HG02852 (cell line): ENCODE measurements at regions not wholly inside any gene's neighbourhood (a gene's known extent, or its start where the extent isn't known, plus 50 kb on each side); places are given as distances from the start of the nearest gene placed in this dataset.

Source experiments
- ATAC-seq: cut with Tn5 transposase; IDR thresholded peaks from one replicate; pipeline ENCODE4 v1.9.1; 2021; ENCODE audit warnings: mild to moderate bottlenecking, moderate library complexity; ENCODE audit not compliant: unreplicated experiment

DNA sequence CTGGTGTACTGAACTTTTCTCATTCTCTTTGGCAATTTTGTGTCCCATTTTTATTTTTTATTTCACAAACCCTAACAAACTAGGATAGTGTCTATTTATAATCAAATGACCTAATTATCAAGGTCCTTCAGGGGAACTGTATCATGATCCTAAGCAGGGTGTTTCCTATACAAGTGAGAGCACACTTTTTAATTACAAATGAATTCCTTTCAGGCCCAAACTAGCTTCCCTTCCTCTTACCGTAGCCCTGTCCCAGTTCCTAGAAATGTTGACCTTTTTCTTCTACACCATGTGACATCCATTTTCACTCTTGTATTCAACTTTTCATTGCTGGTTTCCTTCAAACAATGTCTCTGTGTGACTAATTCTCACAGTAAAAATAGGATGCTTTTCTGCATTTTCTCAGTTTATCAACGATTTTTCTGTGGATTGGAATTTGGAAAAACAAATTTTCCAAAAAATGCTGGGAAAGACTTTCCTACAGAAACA, 411.4 kb downstream of the CCDC91 start:
- no peak for ATAC-seq

DNA sequence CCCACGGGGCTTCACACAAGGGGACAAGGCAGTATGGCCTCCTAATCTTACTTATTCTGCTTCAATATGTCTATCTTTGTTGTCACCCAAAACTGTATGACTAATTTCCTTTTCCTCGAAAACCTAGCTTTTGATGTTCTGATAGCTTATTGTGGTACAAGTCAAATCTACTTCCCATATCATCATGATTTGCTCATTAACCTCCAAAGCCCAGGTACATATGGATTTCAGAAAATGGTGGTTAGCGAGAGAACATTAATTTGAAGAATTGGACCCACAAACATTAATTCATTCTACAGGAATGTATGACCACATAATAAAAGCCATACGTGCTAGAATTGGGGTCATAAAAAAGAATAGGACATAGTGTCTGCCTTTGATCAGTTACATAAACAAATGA, 412.5 kb downstream of the CCDC91 start:
- ATAC-seq: no peak

DNA sequence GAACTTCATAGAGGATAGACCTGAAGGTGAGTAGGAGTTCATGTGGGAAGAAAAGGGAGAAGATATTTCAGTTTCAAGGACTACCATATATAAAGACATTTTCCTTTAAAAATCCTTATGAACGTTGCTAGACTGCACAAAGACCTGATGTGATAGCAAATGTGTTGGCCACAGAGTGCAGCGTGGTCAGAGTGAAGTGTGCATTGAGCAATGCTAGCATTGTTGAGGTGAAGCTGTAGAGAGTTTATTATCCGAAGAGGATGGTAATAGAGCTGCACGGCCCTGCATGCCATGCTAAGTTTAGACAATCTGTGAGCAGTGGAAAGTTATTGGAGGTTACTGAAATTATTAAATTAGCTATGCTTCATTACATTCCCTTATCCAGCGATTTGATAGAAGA, 413.0 kb downstream of the CCDC91 start:
- ATAC-seq: no peak

DNA sequence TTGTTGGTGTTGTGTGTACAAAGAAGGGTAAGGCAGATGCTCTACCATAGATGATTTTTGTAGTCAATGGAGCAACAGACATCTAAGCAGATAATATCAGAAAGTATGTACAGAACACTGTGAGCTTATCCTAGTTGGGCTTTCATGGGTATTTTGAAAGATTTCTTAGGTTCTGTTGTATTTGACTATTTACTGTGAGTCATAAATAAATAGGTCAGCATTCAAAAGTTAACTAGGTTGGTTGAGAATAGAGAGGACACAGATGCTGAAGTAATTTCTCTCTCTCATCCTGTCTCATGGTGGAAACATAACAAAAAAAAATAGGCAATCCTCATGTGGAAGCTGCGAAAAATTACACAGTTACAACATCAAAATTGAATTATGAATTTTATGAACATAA, 413.5 kb downstream of the CCDC91 start:
- ATAC-seq: no peak

DNA sequence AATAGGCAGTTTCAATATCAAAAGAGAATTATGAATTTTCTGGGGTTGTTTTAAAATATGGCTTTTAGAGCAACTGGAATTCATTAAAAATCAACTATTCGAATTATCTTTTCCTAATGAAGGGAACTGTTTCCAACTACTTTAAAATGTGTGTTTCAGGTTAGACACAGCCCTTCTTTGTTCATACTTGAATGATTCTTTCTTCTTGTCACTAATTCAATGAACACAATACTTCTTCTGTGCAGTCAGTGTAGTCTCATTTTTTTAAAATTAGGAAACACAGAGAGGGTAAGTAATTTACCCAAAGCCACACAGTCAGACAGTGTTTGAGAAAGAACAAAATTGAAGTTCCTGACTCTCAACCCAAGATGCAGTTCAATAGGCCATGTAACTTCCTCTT, 414.0 kb downstream of the CCDC91 start:
- ATAC-seq: no peak

DNA sequence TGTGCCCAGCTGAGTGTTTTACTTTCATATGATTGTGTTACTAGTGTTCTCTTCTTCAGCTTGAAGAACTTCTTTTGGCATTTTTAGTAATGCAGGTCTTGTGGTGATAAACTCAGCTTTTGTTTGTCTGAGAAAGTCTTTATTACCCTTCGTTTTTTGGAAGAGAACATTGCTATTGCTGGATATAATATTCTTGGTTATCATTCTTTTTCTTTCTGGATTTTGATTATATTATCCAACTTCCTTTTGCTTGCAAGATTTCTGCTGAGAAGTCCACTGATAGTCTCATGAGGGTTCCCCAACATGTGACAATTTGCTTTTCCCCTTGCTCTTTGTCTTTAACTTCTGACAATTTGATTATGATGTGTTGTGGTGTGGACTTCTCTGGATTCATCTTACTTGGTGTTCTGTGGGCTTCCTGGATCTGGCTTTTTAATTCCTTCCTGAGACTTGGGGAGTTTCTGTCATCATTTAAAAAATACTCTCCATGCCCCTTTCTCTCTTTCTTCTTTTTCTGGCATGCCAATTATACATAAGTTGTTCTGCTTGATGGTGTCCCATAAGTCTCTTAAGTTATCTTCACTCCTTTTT, 416.8 kb downstream of the CCDC91 start:
- ATAC-seq: no peak

DNA sequence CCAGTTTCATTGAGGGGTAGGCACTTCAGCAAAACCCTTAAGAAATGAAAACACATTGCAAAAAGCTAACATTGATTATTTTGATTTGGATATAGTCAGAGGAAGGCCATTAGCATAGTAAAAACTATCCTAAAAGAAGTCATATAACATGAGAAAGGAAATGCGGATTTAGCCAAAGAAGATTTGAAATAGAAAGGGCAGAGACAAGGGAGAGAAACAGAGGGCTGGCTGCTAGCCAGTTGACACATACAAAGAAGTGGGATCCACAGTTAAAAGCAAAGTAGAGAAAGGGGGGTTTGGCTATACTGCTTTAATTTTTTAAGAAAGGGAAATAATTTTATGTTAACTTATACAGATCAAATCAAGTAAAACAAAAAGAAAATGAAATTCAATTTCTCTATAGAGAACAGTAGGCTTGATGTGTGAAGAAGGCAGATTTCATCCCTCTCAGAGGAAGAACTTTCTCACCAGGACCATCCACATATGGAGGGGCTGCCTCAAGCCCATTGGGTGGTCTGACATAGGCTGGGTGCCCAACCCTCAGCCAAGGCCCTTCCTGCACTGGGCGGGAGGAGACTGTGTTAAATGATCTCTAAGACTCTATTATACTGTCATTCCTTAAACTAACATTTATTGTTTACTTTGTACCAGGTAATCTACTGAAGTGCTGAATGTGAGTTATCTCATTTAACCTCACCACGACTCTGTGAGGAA, 420.3 kb downstream of the CCDC91 start:
- ATAC-seq: no peak

DNA sequence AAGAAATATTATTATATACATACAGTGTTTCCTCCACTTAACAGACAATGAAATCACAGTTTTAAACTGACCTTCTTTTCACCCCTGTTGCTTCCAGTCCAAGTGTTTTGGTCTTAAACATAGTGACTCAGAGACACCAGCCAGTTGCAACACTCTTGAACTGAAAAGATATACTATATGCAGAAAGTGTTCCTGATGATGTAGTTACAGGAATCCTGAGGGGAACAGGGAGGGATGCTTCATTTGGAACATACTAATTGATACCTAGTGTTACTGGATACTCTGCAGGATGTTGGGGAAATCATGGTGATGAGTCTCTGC, 420.8 kb downstream of the CCDC91 start:
- no peak for ATAC-seq

DNA sequence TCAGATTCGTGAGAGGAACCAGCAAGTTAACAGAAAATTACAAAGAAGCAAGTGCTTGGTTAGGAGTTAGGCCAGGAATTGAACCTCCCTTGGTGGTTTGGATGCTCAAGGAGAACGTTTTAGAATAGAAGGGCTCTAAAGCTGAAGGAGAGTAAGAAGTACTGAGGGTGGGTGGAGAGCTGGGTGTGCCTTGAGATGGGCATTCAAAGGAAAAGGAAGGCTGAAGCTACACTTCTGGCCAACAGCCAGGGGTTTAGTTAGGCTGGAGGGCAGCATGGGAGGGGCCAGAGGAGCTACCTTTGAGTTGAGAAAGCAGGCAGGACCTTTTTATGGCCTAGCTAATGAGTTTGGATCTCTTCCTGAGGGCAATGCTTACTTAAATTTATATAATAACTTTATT, 421.2 kb downstream of the CCDC91 start:
- no peak for ATAC-seq

DNA sequence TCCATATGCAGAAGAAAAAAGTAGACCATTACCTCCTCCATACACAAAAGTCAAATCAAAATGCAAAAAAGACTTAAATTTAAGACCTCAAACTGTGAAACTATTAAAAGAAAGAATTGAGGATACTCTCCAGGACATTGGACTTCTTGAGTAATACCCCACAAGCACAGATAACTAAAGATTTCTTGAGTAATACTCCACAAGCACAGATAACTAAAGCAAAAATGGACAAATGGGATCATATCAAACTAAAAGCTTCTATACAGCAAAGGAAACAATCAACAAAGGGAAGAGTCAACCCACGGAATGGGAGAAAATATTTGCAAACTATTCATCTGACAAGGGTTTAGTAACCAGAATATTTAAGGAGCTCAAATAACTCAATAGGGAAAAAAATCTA, 427.9 kb downstream of the CCDC91 start:
- no peak for ATAC-seq

DNA sequence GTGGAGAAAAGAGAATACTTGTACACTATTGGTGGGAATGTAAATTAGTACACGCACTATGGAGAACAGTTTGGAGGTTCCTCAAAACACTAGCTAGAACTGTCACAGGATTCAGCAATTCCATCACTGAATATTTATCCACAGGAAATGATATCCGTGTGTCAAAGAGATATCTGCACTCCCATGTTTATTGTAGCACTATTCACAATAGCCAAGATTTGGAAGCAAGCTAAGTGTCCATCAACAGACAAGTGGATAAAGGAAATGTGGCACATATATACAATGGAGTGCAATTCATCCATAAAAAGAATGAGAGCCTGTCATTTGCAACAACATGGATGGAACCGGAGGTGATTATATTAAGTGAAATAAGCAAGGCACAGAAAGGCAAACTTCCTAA, 428.5 kb downstream of the CCDC91 start:
- ATAC-seq: no peak

DNA sequence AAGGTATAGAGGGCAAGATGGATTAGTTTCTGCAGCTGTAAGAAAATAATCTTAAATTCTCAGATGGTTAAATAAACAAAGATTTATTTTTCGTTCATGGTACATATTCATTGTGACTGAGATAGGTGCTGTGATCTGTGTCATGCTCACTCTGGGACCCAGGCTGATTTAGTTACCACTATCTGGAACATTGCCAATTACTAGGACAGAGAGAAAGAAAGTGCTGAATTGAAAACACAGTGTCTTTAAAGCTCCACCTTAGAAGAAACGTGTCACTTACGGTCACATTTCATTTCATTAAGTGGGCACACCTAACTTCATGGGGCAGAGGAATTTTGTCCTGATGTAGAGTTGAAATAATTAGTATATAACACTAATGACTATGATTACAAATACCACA, 430.0 kb downstream of the CCDC91 start:
- no peak for ATAC-seq

DNA sequence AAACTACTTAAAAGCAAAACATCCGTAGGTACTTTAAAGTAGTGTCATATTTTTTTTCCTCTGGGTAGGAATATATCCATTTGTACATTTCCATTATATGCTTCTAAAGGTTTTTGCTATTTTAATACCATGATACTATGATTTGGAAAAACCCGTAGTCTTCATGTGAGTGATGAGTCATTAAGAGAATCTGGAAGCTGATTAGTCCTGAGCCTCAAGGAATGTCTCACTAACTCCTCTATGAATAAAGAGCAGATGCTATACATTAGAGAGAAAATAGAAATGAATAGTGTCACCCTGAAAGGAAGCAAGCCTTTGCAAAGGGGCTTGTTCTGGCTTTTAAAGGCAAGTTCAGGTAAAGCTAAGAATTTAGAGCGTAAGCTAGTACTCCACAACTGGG, 432.1 kb downstream of the CCDC91 start:
- no peak for ATAC-seq

DNA sequence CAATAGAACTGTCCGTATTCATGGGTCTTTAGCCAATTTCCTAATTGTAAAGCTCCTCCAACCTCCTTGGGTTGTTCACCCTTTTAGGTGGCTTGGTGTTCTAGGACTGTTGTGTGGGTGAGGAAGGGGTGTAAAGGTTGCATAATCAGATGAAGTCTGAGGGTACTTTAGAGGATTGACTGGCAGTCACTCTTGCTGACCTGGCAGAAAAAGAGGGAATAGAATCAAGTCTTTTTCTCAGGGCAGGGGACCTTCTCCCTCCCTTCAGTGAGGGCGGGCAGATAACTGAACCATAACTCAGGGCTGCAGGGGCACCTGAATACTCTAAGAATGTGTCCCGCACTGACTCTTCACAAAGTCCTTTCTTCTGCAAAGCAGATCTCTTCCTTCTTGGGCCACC, 436.2 kb downstream of the CCDC91 start:
- ATAC-seq: no peak

DNA sequence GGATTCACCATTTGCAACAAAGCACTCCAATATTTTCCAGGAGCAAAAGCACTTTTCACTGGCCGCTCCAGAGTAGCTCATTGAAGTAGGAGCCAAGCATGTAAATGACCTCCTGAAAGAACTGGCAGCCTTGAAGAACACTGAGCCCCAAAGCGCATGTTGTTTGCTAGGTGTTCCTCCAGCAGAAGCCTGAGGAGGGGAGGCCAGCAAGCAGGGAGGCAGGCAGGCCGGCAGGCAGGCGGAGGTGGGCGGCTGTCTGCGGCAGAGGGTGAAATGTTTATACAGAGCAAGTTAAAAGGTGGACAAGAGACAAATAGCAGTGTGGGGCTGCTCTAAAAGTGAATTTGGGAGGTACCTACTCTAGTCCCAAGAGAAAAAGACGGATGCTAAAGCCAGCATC, 439.4 kb downstream of the CCDC91 start:
- ATAC-seq: no peak

DNA sequence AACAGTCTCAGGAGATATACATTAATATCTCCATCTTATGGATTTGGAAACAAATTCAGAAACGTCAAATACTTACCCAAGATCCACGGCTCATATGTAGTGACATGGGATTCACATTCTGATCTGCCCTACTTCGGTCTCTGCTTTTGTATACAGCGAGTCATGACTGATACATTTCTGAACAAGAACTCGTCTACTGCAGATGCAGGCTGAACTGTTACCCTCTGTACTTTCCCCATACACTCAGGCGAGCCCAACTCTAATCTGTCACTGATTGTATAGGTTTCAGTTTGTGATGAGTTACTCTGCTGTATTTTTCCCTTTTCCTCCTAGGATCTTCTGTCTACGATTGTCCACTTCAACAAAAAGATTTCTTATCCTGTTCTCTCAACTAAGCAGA, 441.6 kb downstream of the CCDC91 start:
- ATAC-seq: no peak

DNA sequence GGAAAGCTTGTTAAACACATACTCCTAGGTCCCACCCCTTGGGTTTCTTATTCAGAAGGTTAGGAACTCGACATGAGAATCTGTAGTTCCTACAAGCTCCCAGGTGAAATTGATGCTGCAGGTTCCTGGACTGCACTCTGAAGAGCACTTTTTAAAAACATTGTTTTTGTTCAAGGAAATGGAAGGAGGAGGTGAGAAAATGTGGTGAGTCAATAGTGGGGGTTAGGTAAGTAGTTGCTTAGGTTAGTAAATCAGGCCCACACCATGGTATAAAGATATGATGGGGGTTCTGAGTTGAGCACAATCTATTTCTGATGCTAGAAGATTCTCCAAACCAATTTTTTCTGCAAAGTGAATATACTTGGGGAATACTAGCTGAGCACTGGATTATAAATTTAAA, 450.3 kb downstream of the CCDC91 start:
- no peak for ATAC-seq

DNA sequence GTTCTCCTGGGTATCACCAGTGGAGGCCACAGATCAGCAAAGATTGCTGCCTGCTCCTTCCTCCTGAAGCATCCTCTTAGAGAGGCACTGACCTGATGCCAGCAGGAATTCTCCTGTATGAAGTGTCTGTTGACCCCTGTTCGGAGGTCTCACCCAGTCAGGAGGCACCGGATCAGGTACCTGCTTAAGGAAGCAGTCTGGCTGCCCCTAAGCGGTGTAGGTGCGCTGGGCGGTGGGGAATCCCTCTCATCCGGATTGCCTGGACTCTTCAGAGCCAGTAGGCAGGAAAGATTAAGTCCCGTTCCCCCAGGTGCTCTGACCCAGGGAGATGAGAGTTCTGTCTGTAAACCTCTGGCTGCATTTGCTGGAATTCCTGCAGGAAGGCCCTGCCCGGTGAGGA, 455.2 kb downstream of the CCDC91 start:
- ATAC-seq: no peak

DNA sequence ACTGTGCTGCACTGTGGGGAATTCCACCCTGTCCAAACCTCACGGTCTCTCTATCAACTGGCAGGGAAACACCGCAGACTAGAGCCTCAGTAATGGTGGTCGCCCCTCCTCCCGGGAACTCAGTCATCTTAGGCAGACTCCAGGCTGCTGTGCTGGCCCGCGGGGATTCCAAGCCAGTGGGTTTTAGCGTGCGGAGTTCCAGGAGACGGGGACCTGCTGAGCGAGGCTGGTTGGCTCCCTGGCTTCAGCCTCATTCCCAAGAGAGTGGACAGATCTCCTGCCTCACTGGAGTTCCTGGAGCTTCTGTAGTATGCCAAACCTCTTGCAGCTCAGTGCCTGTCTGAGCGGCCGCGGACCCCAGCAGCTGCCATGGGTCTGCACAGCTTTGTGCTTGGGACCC, 455.6 kb downstream of the CCDC91 start:
- ATAC-seq: no peak

DNA sequence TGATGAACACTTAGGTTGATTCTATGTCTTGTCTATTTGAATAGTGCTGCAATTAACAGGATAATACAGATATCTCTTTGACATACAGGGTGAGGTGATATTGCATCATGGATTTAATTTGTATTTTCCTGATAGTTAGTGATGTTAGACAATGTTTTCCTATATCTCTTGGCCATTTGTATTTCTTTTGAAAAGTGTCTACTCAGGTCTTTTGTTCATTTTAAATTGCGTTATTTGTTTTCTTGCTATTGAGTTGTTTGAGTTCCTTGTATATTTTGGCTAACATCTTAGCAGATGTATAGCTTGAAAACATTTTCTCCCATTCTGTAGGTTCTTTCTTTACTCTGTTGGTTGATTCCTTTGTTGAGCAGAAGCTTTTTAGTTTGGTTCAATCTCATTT, 460.6 kb downstream of the CCDC91 start:
- ATAC-seq: no peak

DNA sequence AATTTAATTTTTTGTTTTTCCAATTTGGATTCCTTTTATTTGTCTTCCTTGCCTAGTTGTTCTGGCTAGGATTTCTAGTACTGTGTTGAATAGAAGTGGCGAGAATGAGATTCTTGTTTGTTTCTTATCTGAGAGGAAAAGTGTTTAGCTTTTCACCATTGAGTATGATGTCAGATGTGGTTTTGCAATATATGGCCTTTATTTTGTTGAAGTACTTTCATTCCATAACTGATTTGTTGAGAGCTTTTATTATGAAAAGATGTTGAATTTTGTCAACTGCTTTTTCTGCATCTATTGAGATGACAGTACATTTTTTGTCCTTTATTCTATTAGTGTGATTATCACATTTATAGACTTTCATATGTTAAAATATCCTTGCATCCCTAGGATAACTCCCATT, 462.0 kb downstream of the CCDC91 start:
- ATAC-seq: no peak

DNA sequence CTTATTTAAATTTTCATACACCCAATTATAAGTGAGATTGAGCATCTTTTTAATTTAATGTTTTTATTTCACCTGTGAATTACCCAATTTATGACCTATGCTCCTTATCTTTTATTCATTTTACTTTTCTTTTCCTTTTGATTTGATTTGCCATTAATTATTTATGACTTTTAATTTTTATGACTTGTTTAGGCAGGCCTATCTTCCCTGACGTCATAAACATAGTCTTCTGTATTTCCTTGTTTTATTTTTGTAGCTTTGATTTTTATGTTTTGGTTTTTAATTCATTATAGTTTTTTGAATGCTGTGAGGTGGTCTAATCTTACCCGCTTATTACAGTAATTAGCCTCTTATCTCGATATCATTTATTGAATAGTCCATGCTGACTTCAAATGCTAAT, 467.1 kb upstream of the FAR2 start:
- ATAC-seq: no peak

DNA sequence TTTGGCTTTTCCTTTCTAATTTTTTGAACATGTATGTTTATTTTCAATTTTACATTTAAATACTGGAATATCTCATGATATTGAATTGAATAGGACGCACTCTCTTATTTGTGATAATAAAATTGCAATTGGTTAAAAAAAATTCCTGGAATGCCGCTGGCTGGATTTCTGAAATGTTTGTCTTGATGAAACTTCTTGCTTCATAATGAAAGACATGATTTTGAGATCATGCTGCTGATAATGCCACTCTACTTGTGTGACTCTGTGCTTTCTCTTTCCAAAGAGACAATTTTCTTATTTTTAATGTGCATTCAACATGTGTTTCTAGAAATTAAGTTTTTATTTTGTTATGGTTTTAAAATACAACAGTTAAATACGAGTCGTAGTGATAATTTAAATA, 465.7 kb upstream of the FAR2 start:
- no peak for ATAC-seq
